GM20000 (cell line): ENCODE measurements at regions not wholly inside any gene's neighbourhood (a gene's known extent, or its start where the extent isn't known, plus 50 kb on each side); places are given as distances from the start of the nearest gene placed in this dataset.

ENCODE experiments used
- DNase-seq: peaks from one replicate; pipeline ENCODE4 v3.0.0; 2012; ENCODE audit warnings: low spot score
- TF ChIP-seq, protein P1 (sequence below): IDR thresholded peaks from 2 replicates; pipeline ENCODE4 v1.5.1; 2012; ENCODE audit warnings: mild to moderate bottlenecking, control low read depth; ENCODE audit errors: extremely low read depth, missing control alignments

DNA sequence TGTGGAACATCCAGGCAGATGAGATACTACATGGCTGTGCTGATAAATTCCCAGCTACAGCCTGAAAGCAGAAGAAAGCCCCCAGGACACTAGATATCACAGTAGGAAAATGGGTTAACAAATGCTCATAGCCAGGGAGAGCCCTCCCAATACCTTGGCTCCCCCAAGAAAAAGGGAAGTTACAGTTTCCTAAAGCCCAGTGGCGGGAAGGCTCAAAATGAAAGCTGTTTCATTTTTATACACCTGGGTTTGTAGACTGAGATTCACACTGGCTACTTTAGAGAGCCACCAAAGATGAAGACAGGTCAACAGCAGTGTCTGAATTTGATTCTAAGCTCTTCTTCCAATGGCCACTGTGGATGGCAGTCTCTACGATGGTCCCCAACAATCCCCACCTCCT lies 55.0 kb upstream of the TOPAZ1 start:
- DNase-seq = no peak
- TF ChIP-seq, protein P1, sequence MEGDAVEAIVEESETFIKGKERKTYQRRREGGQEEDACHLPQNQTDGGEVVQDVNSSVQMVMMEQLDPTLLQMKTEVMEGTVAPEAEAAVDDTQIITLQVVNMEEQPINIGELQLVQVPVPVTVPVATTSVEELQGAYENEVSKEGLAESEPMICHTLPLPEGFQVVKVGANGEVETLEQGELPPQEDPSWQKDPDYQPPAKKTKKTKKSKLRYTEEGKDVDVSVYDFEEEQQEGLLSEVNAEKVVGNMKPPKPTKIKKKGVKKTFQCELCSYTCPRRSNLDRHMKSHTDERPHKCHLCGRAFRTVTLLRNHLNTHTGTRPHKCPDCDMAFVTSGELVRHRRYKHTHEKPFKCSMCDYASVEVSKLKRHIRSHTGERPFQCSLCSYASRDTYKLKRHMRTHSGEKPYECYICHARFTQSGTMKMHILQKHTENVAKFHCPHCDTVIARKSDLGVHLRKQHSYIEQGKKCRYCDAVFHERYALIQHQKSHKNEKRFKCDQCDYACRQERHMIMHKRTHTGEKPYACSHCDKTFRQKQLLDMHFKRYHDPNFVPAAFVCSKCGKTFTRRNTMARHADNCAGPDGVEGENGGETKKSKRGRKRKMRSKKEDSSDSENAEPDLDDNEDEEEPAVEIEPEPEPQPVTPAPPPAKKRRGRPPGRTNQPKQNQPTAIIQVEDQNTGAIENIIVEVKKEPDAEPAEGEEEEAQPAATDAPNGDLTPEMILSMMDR = no peak
